Stomach (tissue), 4 donors: ENCODE measurements at regions not wholly inside any gene's neighbourhood (a gene's known extent, or its start where the extent isn't known, plus 50 kb on each side); places are given as distances from the start of the nearest gene placed in this dataset.

Experiments
- CTCF ChIP-seq, 7 experiments: fragments of 450-650 bp in 4 of 7; fragments of 200-600 bp in 3 of 7; sonication (generic) in 3 of 7; IDR thresholded peaks; one replicate each; pipeline ENCODE4 v1.5.1; 2016 to 2019; ENCODE audit warnings: antibody characterized with exemption in 7 of 7, control low read depth in 2 of 7, mild to moderate bottlenecking in 1 of 7
- POLR2AphosphoS5 ChIP-seq, 3 donors: sonication (generic); formaldehyde crosslinking; IDR thresholded peaks; one replicate each; pipeline ENCODE4 v1.6.1; 2016; ENCODE audit warnings: antibody characterized with exemption in 3 of 3

GRCh38 chr17:5775098-5775497 lies 190.8 kb upstream of the NLRP1 start:
- TF ChIP-seq POLR2AphosphoS5 (IDR thresholded peaks at IDR 0.05): no peak
- TF ChIP-seq CTCF (IDR thresholded peaks at IDR 0.05): no peak
